NCI-H748 (cell line): ENCODE measurements at regions not wholly inside any gene's neighbourhood (a gene's known extent, or its start where the extent isn't known, plus 50 kb on each side); places are given as distances from the start of the nearest gene placed in this dataset.

Source experiments
- DNase-seq: peaks from one replicate; lab custom pipeline; 2025; ENCODE audit not compliant: unreplicated experiment; lab: John Stamatoyannopoulos, UW

DNA sequence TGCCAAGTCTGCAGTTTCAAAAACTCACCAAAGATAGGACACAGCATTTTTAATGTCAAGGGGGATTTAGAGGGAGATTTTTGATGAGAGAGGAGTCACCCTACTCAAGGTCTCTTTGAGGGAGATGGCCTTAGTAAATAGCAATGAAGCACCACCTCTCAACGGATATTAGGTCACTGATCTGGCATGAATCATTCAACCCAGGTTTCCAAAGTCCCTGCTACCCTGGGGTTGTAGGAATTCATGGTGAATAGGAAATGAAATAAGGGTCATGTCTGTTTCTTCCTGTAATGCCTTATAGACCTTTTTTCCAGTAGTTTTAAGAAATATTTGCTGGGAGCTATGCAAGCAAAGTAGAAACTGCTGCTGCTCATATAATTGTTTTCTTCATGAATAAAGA, 2154.9 kb downstream of the LRRC4C start:
- DNase-seq = no peak

DNA sequence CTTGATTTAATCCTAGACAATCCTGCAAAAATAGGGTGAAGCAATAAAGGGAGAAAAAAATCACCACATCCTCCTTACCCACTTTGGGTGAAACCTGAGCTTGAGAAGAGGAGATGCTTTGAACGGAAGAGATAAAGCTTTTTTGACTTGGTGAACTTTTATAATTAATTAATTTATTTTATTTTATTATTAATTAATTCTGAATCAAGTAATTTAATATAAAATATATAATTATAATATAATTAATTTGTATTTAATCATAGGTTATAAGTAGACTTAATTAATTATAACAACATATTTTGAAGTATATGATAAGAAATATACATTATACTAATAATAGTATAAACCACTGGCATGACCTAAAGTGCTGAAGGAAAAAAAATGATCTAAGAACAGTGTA, 2164.8 kb downstream of the LRRC4C start:
- no peak for DNase-seq

DNA sequence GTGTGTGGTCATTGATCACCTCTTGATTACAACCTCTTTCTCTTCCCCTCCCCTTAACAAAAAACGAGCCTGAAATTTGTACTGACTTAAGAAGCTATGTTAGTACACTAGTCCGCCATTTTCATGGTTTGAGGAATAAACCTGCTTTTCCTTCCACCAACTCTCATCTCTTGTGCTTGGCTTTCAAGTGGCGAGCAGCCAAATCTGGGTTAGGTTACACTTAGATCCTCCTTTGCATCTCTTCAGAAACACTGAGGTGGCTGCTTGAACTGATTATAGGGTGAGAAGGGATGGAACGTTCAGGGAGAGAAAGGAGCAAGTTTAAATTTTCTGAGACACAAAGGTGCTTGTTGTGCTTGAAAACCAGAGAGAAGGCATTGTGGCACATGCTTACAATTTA, 2171.4 kb downstream of the LRRC4C start:
- DNase-seq = no peak

DNA sequence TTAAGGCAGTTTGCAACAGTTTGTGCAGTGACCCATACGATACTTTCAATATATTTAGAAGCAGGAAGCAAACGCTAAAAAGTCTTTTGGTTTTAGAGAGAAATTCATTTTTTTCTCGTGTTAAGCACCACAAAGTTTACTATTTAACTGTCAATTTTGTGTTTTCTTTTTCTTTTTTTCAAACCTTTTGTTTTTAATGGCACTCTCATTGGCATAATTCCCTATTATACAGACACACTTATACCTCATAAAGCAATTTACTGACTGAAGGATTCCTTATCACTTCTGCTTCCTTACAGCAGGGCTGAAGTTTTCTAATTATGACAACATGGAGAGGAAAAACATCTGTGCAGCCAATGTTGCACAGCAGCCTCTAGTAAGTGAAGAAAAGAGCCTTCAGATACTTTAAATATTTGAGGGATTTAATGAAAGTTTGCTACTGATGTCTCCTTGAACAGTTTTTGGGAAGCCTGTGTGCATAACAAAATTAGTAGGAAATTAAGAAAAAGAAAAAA, 2191.2 kb downstream of the LRRC4C start:
- DNase-seq = no peak

DNA sequence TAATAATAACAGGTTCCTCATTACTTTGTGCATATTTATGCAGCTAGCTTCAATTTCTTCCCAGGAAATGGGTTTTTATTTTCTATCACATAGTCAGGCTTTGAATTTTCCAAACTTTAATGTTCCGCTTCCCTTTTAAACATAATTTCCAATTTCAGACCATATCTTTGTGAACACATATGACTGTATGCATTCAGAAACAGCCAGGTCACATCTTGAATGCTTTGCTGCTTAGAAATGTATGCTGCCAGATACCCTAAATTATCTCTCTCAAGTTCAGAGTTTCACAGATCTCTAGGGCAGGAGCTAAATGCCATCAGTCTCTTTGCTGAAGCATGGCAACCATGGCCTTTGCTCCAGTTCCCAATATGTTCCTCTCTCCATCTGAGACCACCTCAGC, 2203.8 kb downstream of the LRRC4C start:
- no peak for DNase-seq

DNA sequence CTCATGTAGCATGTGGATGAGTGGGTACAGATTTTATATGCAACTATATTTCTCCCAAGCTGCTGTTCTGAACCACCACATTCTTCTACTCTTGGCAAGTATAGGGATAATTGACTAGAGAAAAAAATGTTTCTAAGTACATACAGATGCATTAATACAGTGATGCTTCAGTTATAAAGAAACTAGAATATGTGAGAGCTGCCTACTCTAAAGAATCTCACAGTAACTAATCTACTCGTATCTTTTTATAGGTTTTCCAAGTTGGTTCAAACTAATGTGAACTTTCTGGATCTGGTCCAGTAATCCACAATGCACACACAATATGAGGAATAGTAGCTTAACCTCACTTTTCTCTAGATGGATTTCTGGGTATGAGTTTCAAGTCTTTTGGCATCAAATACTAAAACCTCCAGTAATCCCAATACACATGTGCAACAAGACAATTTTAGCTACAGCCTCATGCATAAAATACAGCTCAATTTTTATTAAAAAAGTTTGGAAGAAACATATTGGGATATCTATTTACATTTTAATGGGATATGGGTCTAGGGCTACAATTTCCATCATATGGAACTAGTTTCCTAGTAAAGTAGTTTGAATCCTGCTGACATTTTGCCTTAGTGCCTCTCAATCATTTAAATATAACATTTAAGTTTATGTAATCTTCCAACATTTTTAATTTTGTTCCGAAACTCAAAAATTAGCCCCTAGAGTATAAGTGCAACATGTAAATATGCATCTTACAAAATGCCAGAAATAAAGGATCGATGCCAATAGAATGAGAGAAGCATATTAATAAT, 2209.7 kb downstream of the LRRC4C start:
- no peak for DNase-seq

DNA sequence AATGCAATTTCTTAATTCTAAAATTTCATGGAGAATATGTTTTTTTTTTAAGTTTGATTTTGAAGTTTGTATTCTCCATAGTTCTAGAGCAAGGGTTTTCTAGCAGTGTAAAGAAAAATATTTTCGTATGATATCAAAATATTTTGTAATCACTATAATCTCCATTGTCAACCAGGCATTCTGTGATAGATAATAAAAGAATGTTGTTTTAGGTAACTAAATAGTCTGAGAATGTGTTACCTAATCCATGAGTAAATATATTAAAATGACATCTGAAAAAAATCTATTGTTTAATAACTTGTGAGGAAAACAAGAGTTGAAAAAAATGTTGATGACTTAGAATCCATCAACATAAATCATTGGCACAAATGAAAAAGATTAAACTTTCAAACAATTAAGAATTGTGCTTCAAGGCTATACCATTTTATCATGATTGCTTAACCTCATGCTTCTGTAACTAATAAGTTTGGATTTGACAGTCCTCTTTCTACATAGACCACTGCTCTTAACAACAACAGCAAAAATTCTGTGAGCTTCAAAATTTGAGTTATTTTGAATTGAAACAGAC, 2211.8 kb downstream of the LRRC4C start:
- no peak for DNase-seq

DNA sequence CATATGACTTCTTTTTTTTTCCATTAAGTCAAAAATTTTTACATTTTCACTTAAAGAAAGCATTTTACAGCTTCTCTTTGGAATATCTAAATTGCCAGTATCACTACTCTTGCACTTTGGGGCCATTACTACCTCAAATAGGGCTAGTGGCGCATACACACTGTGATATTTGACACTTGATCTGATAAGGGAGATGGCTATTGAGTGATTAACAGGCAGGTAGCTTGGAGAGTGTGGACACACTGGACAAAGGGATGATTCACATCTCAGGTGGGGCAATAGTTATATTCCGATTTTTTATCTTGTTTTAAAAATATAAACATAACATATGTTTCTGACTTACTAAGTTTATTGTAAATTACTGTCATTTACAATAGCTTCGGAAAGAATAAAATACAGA, 2219.9 kb downstream of the LRRC4C start:
- DNase-seq = no peak

DNA sequence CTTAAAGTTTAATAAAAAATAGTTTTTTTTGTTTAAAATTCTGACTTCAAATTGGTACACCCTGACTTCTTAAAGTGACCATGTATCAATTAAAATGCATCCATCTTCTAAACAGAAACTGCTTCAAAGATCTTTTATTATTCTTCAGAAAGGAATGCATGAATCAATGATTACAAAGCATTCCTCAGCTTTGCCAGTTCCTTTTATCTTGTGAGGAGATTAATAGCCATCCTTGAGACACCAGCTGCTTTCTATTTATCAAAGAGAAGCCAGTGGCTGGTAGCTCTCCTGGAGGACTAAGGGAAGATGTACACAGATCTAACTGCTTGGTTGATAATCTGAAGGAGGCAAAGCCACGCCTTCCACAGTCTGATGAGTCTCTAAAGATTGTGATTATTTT, 2222.5 kb downstream of the LRRC4C start:
- DNase-seq = no peak

DNA sequence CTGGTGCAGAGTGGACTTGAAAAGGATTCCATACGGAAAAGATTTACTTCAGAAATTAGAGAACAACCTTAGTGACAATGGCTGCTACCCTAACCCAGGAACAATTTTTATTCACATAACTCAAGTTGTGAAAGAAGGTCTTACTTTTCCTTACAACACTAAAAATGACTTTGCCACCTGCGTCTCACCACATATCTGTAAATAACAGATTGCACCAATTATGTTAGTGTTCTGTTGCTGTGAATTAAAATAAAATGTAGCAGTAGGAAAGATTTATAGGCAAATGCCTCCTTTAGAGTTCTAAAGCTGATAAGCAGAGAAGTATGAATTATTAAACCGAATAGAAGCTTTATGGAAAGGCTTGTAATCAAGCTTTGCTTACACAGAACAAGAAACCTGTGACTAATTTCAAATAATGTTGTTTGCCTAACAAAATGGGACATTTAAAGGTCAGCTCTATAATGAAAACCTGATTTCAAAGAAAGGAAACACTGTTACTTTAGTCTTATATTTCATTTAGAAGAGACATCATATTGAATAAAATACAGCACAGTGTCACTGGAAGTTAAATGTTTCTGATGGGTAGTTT, 2237.8 kb downstream of the LRRC4C start:
- DNase-seq = no peak

DNA sequence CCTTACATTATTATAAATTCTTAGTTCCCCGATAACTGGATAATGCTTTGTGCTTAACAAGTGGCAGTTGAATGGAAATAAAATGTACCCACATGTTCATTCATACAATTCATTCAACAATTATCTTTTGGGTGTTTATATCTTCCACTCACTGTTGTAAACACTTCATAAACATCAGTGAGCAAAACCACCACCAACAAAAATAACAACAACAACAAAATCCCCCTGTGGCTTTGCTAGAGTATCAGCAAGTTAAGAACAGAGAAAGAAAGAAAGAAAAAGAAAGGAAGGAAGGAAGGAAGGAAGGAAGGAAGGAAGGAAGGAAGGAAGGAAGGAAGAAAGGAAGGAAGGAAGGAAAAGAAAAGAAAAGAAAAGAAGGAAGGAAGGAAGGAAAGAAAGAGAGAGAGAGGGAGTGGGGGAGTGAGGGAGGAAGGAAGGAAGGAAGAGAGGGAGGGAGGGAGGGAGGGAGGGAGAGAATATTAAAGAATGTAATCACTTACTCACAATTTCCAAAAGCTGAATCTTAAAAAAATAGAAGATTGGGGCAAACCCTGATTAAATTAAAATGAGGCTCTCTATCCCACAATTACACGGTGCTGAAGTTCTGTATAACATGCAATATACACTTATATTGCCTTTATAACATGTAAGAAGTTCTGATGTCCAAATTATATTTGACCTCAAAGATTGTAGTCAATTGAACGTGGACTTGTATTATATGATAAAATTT, 2238.8 kb downstream of the LRRC4C start:
- no peak for DNase-seq

DNA sequence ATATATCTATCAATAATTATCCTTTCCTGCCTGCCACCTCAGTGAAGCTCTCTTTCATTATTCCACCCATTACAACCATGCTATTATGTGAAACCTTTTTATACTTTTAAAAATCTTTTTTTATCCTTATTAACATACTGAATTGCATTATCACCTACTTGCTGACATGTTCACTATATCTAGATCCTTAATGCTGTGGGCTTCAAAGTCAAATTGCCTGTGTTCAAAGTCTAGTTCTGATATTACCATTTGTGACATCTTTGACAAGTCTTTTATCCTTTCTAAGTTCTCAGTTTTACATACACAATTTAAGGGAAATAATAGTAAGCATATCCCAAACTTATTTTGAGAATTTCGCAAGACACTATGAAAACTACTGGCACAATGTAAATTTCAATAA, 2239.4 kb downstream of the LRRC4C start:
- no peak for DNase-seq

DNA sequence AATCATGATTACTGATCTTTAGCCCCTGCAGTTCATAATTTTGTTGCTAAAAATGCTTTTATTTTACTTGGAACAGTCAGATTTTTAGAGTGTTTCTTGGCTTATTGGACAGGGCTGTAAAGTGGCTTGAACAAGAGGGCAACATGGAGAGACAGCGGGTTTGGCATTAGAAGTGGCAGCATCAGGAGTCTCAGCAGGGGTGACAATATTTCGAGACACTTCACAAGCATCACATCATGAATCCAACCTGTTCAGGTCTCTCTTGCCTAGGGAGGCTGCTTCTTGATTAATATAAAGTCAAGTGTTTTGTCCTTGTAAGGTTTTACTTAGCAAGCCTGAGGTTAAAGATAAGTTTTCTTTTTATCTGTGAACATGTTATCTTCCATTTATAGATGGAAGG, 2249.5 kb downstream of the LRRC4C start:
- DNase-seq = no peak

DNA sequence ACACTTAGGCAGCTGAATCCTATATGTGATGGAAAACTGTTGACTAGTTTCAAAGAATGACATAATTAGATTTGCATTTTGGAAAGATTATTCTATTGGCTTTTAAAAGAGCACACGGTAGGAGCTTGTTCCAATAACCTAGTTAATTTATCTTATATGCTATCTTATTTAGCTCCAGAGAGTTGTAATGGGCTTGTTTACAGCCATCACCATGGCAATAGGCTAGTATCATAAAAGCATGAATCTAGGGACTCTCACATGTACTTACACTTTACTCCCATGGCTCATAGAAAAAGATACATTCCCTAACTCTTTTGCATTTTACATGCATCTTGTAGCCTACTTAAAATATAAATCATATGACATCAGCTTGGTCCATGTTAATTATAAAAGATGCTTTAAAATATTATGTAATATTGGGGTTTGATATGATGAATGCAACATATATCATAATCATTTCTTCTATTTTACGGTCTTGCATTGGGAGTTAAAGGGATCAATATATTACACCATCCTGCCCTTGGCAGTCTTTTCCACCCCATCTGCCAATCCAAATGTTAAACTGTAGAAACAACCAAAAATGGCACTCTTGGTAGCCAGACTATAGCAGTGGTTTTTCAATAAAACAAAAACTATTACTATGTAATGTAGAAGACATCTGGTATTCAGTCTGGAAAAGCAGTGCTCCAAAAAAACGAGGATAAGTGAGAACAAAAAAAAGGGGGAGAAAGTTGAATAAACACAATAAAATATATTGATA, 2254.0 kb downstream of the LRRC4C start:
- no peak for DNase-seq

DNA sequence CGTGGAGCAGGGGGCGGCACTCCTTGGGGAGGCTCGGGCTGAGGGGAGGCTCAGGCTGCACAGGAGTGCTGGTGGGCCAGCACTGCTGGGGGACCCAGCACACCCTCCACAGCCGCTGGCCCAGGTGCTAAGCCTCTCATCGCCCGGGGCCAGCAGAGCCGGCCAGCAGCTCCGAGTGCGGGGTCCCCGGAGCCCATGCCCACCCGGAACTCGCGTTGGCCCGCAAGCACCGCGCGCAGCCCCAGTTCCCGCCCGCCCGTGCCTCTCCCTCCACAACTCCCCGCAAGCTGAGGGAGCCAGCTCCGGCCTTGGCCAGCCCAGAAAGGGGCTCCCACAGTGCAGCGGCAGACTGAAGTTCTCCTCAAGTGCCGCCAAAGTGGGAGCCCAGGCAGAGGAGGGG, 2266.8 kb downstream of the LRRC4C start:
- DNase-seq = no peak

DNA sequence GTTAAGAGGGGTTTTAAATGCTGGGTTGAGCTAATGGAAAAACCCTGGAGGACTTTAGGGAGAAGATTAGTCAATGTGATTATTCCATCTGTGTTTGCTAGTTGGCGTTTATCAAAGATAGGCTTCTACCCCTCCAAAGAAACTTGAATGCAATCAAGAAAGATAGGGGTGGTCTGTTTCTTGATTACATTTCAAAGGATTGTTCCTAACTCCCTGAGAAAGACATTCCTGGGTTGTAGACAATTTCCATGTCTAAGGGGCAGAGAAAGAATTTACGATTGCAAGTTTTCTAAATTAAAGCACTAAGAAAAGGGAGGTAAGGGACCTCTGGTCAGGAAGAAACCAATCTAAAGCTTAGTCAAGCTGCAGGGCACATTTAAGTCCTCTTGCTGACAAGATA, 2268.7 kb downstream of the LRRC4C start:
- DNase-seq = no peak

DNA sequence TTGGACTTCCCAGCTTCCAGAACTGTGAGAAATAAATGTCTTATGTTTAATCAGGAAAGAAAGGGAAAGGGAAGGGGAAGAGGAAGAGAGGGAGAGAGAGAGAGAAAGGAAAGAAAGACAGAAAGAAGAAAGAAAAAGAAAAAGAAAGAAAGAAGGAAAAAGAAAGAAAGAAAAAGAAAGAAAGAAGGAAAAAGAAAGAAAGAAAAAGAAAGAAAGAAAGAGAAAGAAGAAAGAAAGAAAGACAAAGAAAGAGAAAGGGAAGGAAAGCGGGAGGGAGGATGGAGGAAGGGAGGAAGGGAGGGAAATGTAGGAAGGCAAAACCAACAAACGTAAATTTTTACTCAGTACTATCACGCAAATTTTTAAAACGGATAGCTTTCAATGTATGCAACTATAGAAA, 2281.8 kb downstream of the LRRC4C start:
- DNase-seq = no peak

DNA sequence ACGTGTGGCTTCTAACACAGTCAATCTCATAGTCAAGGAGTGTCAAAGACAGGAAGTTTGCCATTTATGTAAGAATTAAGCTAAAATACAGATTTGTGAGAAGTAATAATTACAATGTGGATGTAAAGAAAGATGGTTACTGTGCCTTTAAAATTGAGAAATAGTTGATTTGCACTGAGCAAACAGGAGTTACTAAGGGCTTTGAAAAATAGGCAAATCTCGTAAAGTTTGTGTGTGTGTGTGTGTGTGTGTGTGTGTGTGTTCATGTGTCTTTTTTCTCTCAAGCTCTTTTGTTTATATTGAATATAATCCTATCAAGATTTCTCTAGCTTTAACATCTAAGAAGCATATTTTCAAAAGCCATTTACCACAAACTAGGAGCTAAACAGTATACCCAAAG, 2284.5 kb downstream of the LRRC4C start:
- DNase-seq = no peak

DNA sequence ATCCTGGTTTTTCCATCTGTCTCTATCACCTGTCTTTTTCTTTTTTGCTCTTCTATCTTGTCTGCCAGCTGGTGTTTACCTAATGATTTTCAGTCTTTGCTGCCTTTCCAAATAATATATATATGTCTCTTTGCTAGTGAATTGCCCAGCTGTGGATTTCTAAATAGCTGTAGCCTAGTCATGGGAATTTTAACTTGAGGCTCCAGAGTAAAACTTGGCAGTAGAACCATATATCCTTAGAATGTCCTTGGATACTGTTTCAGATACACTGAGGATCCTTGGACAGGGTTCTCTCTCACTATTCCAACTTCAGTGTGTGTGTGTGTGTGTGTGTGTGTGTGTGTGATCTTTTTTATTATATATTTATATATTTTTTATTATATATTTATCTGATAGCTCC, 2285.3 kb downstream of the LRRC4C start:
- no peak for DNase-seq

DNA sequence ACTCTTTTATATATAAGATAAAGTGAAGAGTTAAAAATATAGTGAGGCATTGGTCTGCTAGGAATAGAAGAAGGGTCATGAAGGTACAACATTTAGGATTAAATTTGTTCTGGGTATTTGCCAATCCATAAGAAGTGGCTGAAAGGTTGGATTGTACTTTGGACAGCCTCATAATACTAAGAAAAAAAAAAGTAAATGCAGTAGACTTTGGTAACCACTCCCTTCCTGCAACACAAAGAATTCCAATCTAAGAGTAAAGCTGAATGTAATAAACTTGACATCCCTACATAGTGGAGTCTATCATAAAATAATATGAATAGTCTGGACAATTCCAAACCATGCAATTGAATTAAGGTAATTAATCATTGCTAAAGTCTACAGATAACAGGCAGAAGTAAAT, 2294.4 kb downstream of the LRRC4C start:
- DNase-seq = no peak

DNA sequence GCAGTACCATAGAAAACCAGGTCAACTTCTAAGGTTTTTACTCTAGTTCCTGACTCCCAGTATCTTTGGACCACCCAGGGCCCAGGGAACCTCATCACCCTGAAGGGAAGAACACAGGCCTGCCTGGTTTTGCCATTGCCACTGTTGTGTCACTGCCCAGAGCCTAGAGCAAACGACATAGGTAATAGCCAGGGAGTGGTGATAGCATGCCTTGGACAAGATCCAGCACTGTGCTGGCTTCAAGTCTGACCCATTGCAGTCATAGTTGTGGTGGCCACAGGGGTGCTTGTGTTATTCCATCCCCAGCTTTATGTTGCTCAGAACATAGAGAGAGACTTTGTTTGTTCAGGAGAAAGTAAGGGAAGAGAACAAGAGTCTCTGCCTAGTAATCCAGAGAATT, 2310.2 kb downstream of the LRRC4C start:
- DNase-seq = no peak
